ENCODE measurements at regions not wholly inside any gene's neighbourhood (a gene's known extent, or its start where the extent isn't known, plus 50 kb on each side); places are given as distances from the start of the nearest gene placed in this dataset.

DNA sequence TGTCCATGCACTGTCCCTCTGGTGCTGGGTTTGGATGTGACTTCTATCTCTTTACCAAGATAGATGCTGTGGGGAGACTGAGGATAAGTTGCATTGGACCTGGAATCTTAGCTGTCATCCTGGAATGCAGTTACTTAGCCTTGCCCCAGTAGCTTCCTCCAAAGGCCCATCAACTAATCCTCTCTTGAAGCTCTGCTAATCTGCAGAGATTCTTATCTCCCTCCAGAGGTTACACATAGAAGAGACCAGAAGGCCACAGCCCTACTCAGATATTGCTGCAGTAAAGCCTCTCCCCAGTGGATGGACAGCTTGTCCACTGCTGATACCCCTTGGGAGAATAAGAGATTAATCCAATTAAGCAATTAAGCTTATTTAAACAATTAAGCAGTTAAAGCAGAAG, 867.2 kb downstream of the BCL11B start:
- Histone ChIP-seq H3K9ac (ENCODE audit: low read depth, low read length) (no peak overlapping the region), H4K20me1 (ENCODE audit: insufficient read depth, low read length) (no peaks in the 10 kb centered on the region), H2BK120ac (ENCODE audit: low read depth, low read length) (no peak overlapping the region), H3K4me1 (ENCODE audit: control insufficient read depth, insufficient read depth, low read length) (no peaks in the 10 kb centered on the region), H3K27ac (ENCODE audit: insufficient read depth, low read length) (no peak overlapping the region), H2BK5ac (ENCODE audit: low read depth, low read length, poor library complexity, severe bottlenecking) (no peak overlapping the region), H2AFZ (replicated peaks; ENCODE audit: low read length, poor library complexity) (no peak overlapping the region), H3K27me3 (ENCODE audit: control insufficient read depth, insufficient read depth, low read length) (no peaks in the 10 kb centered on the region), H3K4me2 (ENCODE audit: low read depth, low read length) (no peak overlapping the region), H2BK15ac (ENCODE audit: low read depth, low read length) (no peak overlapping the region), H4K8ac (ENCODE audit: low read depth in 2 of 2, low read length in 2 of 2) (no peak overlapping the region), H4K91ac (ENCODE audit: insufficient read depth, low read depth, low read length) (no peak overlapping the region), H2AK9ac (replicated peaks; ENCODE audit: low read depth, low read length, poor library complexity) (no peak overlapping the region), H4K5ac (ENCODE audit: low read depth, low read length) (no peak overlapping the region), H2BK20ac (ENCODE audit: low read depth, low read length) (no peak overlapping the region), H2AK5ac (ENCODE audit: low read depth, low read length) (no peak overlapping the region), H3K36me3 (ENCODE audit: control insufficient read depth, insufficient read depth, low read length) (no peaks in the 10 kb centered on the region), H3K9me1 (ENCODE audit: insufficient read depth, low read length) (no peaks in the 10 kb centered on the region), H3K56ac (ENCODE audit: extremely low read depth, insufficient read depth, low read length) (no peak overlapping the region), H3K4me3 (ENCODE audit: insufficient read depth, low read depth, low read length) (no peak overlapping the region), H3K14ac (replicated peaks; ENCODE audit: low read depth, low read length) (no peak overlapping the region), H3K4ac (ENCODE audit: low read depth, low read length) (no peak overlapping the region), H3K79me1 (ENCODE audit: low read depth in 1 of 2, low read length in 2 of 2) (no peaks in the 10 kb centered on the region), H3K23ac (ENCODE audit: low read depth, low read length) (no peak overlapping the region), H3K9me3 (ENCODE audit: control insufficient read depth, insufficient read depth, low read length) (peaks cover 24% of the 10 kb centered on the region), H3K18ac (ENCODE audit: low read depth, low read length) (no peak overlapping the region)
- TF ChIP-seq CHD1 (IDR thresholded peaks at IDR 0.05; ENCODE audit: low read depth, low read length) = no peak
- TF ChIP-seq, protein P1, sequence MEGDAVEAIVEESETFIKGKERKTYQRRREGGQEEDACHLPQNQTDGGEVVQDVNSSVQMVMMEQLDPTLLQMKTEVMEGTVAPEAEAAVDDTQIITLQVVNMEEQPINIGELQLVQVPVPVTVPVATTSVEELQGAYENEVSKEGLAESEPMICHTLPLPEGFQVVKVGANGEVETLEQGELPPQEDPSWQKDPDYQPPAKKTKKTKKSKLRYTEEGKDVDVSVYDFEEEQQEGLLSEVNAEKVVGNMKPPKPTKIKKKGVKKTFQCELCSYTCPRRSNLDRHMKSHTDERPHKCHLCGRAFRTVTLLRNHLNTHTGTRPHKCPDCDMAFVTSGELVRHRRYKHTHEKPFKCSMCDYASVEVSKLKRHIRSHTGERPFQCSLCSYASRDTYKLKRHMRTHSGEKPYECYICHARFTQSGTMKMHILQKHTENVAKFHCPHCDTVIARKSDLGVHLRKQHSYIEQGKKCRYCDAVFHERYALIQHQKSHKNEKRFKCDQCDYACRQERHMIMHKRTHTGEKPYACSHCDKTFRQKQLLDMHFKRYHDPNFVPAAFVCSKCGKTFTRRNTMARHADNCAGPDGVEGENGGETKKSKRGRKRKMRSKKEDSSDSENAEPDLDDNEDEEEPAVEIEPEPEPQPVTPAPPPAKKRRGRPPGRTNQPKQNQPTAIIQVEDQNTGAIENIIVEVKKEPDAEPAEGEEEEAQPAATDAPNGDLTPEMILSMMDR (conservative IDR thresholded peaks at IDR 0.05; ENCODE audit: low read depth, low read length) = no peak
- TF ChIP-seq FOS (IDR thresholded peaks at IDR 0.05; ENCODE audit: low read depth, low read length) = no peak
- no peak for TF ChIP-seq MXI1 (IDR thresholded peaks at IDR 0.05; ENCODE audit: borderline replicate concordance, low read depth, low read length)
- dilution Hi-C loops (cut with HindIII; ENCODE audit: low sequenced_read_pairs, unreplicated experiment) (no loop called here), intact Hi-C loops (cut with micrococcal nuclease) (no loop called here), in situ Hi-C loops (cut with MboI; ENCODE audit: low sequenced_read_pairs) (no loop called here)
- ATAC-seq (ENCODE audit: low read depth) (no peak), DNase-seq (no peak)
- ChIA-PET POLR2A (ENCODE audit: unreplicated experiment) (no interaction called here), CTCF (no interaction called here)
- no TSS peak for BruUV-seq (replicated peaks)

Data from IMR-90 (cell line).